Kidney epithelial cell (primary cell): ENCODE measurements at regions not wholly inside any gene's neighbourhood (a gene's known extent, or its start where the extent isn't known, plus 50 kb on each side); places are given as distances from the start of the nearest gene placed in this dataset.

ENCODE experiments used
- DNase-seq: peaks from one replicate; pipeline ENCODE4 v3.0.0-alpha.2; 2010; ENCODE audit warnings: low read depth
- H3K27me3 ChIP-seq: 2 replicates; pipeline ENCODE4 v1.6.0; 2011; ENCODE audit warnings: low read length; ENCODE audit not compliant: control insufficient read depth, insufficient read depth
- H3K36me3 ChIP-seq: 2 replicates; pipeline ENCODE4 v1.5.1; 2011; ENCODE audit warnings: low read length; ENCODE audit not compliant: control insufficient read depth, insufficient read depth
- H3K4me3 ChIP-seq: 2 replicates; pipeline ENCODE4 v1.5.1; 2011; ENCODE audit warnings: low read depth, mild to moderate bottlenecking, control low read depth, low read length
- TF ChIP-seq, protein P1 (sequence below): IDR thresholded peaks from 2 replicates; pipeline ENCODE4 v1.5.1; 2011; ENCODE audit warnings: mild to moderate bottlenecking, moderate library complexity, low read length, control low read depth, inconsistent platforms; ENCODE audit not compliant: insufficient read depth, poor library complexity, severe bottlenecking

DNA sequence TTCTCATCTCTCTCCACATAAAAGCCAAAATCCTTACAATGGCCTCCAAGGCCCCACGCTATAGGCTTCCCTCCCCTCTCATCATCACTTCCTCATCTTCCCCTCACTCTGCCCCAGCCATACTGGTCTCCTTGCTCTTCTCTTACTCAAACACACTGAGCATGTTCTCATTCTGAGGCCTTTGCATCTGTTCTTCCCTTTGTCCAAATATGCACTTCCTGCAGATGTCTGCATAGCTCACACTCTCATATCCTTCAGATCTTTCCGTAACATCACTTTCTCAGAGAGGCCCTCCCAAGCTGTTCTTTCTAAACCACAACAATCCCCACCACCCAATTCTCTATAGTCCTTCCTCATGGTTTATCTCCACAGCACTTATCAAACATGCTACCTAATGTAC lies 284.1 kb downstream of the HHIPL2 start:
- H3K4me3 ChIP-seq = no peak overlapping the region
- TF ChIP-seq, protein P1, sequence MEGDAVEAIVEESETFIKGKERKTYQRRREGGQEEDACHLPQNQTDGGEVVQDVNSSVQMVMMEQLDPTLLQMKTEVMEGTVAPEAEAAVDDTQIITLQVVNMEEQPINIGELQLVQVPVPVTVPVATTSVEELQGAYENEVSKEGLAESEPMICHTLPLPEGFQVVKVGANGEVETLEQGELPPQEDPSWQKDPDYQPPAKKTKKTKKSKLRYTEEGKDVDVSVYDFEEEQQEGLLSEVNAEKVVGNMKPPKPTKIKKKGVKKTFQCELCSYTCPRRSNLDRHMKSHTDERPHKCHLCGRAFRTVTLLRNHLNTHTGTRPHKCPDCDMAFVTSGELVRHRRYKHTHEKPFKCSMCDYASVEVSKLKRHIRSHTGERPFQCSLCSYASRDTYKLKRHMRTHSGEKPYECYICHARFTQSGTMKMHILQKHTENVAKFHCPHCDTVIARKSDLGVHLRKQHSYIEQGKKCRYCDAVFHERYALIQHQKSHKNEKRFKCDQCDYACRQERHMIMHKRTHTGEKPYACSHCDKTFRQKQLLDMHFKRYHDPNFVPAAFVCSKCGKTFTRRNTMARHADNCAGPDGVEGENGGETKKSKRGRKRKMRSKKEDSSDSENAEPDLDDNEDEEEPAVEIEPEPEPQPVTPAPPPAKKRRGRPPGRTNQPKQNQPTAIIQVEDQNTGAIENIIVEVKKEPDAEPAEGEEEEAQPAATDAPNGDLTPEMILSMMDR = no peak
- no peaks in the 10 kb centered on the region for H3K36me3 ChIP-seq
- DNase-seq = no peak
- H3K27me3 ChIP-seq = no peaks in the 10 kb centered on the region

GRCh38 chr1:222257027-222257426 lies 290.9 kb downstream of the HHIPL2 start:
- Histone ChIP-seq H3K27me3 (no peaks in the 10 kb centered on the region), H3K4me3 (no peak overlapping the region), H3K36me3 (no peaks in the 10 kb centered on the region)
- DNase-seq = no peak
- TF ChIP-seq, protein P1 = no peak

- DNase-seq = no peak
- H3K27me3 ChIP-seq = no peaks in the 10 kb centered on the region
- TF ChIP-seq, protein P1 = no peak
These were observed 291.8 kb downstream of the HHIPL2 start for GRCh38 chr1:222256058-222256457.

DNA sequence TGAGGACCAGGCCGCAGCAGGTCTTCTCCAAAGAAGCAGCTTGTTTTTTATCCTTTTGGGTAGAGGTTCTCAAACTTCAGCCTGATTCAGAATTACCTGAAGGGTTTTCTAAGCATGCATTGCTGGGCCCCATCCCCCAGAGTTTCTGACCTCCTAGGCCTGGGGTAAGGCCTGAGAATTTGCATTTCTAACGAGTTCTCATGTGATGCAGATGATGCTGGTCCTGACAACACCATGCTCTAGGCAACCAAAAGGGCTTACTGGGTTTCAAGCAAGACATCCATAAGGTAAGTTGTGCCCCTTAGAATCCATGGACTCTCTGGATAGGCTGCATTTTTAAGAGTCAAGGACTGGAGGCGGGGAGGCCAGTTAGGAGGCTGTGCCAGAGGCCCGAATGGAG lies 295.1 kb downstream of the HHIPL2 start:
- no peak for DNase-seq
- TF ChIP-seq, protein P1 = no peak
- Histone ChIP-seq H3K4me3 (no peak overlapping the region), H3K27me3 (no peaks in the 10 kb centered on the region), H3K36me3 (no peaks in the 10 kb centered on the region)

More at GRCh38 chr1:222256058-222256457, 291.8 kb downstream of the HHIPL2 start:
- Histone ChIP-seq H3K4me3 (no peak overlapping the region), H3K36me3 (no peaks in the 10 kb centered on the region)

GRCh38 chr1:222251847-222252246 lies 296.1 kb downstream of the HHIPL2 start:
- DNase-seq = no peak
- TF ChIP-seq, protein P1 = no peak
- Histone ChIP-seq H3K4me3 (no peak overlapping the region), H3K27me3 (no peaks in the 10 kb centered on the region), H3K36me3 (no peaks in the 10 kb centered on the region)

DNA sequence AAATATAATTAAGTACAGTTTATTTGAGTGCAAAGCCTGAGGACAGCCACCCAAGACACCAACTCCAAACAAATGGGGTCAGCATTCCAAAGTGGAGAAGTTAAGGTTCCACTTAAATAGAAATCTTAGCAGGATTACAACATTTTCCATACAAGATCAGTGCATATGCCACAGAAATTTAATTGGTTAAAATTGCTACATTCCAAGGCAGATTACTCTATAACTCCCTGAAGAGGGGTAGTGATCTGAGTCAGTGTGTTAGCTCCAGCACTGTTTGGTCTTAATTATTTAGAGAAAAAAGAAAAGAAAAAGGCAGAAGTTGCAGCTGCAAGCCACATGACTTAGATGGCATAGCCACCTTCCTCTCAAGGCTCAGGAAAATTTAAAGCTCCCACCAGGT lies 297.5 kb downstream of the HHIPL2 start:
- H3K36me3 ChIP-seq = no peaks in the 10 kb centered on the region
- no peak overlapping the region for H3K4me3 ChIP-seq
- no peaks in the 10 kb centered on the region for H3K27me3 ChIP-seq
- no peak for DNase-seq
- TF ChIP-seq, protein P1 = no peak
